Transverse colon (tissue), 4 donors: ENCODE measurements at regions not wholly inside any gene's neighbourhood (a gene's known extent, or its start where the extent isn't known, plus 50 kb on each side); places are given as distances from the start of the nearest gene placed in this dataset.

Experiments used
- CTCF ChIP-seq, 5 experiments: fragments of 200-600 bp in 3 of 5; fragments of 450-650 bp in 2 of 5; sonication (generic) in 3 of 5; IDR thresholded peaks; 1 replicate in 2 of 5; 2 replicates in 3 of 5; pipeline ENCODE4 v1.5.1; 2016 to 2017; ENCODE audit warnings: antibody characterized with exemption in 5 of 5, inconsistent platforms in 3 of 5, mild to moderate bottlenecking in 2 of 5, moderate library complexity in 1 of 5
- EP300 ChIP-seq: sonication (generic); formaldehyde crosslinking; IDR thresholded peaks from one replicate; pipeline ENCODE4 v1.6.1; 2017; ENCODE audit warnings: antibody characterized with exemption, low read depth
- POLR2AphosphoS5 ChIP-seq, 3 donors: sonication (generic); formaldehyde crosslinking; IDR thresholded peaks; one replicate each; pipeline ENCODE4 v1.6.1; 2016; ENCODE audit warnings: antibody characterized with exemption in 3 of 3

- TF ChIP-seq CTCF (IDR thresholded peaks at IDR 0.05) (no peak), POLR2AphosphoS5 (IDR thresholded peaks at IDR 0.05) (no peak), EP300 (no peak)
Measured at GRCh38 chr9:18235181-18235908, 238.6 kb upstream of the ADAMTSL1 start.
